ENCODE measurements at regions not wholly inside any gene's neighbourhood (a gene's known extent, or its start where the extent isn't known, plus 50 kb on each side); places are given as distances from the start of the nearest gene placed in this dataset.

GRCh38 chr6:139812939-139813338, 438.5 kb upstream of the CITED2 start:
- no peak for DNase-seq

- DNase-seq, result no peak
These were observed 427.3 kb upstream of the CITED2 start for GRCh38 chr6:139801571-139802321.

DNA sequence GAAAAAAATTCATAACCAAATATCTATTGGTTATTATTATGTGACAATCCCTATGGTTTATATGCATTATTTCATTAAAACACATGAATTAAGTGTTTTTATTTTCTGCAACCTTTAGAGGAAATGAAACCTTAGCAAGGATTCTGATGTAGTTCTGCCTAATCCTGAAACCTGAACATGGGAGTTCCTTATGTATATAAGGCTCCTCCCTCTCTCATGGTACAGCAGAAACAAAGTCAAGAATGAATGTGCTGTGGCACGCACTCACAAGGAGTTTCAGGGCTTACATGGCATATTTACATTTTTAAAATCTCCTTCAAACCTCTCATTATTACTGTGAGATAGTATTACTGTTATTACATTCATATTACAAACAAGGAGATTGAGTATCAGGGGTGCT, 426.4 kb upstream of the CITED2 start:
- no peak for DNase-seq

- no peak for DNase-seq
These were observed 416.1 kb upstream of the CITED2 start for GRCh38 chr6:139790527-139790926.

DNA sequence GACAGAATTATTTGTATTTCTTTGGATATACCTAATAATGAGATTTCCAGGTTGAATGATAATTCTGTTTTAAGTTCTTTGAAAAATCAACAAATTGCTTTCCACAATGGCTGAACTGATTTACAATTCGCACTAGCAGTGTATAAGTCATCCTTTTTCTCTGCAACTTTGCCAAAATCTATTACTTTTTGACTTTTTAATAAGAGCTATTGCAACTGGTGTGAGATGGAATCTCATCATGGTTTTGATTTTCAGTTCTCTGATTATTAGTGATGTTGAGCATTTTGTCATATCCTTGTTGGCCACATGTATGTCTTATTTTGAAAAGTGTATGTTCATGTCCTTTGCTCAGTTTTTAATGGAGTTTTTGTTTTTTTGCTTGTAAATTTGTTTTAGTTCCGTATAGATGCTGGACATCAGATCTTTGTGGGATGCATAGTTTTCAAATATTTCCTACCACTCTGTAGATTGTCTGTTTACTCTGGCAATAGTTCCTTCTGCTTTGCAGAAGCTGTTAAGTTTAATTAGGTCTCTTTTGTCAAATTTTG, 409.8 kb upstream of the CITED2 start:
- no peak for DNase-seq

DNA sequence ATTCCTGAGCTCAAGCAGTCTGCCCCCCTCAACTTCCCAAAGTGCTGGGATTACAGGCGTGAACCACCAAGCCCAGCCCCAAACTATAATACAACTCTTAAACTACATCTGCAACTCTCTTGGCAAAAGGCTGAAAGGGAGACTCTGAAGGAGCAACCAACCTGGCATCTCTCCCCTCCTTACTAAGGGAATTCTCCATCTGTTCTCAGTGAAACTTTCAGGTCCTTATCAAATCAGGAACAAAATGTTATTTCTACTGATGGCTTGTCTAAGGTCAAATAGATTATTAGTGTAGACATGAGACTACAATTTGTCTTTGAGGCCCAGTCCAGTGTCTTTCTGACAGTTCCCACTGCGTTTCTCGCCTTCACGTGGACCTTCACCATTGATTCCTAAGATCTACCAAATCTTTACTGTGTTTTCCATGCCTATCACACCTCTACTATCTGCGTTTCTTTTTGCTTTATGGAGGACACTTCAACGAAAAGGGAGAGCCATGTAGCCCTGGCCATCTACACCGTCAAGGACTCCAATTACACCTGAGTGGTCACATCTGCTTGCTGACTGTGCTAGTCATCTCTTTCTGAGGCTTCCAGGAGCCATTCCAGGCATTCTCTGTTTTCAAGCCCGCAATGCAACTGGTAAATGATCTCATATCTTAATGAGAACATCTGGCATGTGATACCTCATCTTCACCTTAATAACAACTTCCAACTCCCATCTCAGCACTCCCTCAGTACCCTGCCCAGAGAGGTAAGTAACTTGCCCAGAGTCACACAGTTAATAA, 405.7 kb upstream of the CITED2 start:
- DNase-seq, result no peak

GRCh38 chr6:139778688-139779087, 404.2 kb upstream of the CITED2 start:
- peak in 1 of 3 experiments; percentile 75 for DNase-seq

DNA sequence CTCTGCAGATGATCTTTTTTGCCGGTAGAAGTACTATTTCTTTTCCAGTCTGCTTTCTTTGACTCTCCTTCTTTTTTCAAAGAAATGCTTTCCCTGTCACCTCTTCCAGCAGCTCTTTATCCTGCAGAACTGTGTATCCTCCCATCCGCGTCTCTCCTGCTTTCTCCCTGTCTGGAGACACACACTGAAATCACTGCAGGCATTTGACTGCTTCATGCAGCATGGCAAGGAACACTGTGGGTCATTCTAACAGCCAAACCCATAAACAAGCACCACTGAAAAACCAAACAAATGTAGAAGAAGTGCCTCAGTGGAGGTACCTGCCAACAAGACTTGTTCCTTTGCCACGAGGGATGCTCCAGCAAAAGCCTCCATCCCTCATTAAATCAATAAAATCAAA, 403.7 kb upstream of the CITED2 start:
- DNase-seq, result no peak

DNA sequence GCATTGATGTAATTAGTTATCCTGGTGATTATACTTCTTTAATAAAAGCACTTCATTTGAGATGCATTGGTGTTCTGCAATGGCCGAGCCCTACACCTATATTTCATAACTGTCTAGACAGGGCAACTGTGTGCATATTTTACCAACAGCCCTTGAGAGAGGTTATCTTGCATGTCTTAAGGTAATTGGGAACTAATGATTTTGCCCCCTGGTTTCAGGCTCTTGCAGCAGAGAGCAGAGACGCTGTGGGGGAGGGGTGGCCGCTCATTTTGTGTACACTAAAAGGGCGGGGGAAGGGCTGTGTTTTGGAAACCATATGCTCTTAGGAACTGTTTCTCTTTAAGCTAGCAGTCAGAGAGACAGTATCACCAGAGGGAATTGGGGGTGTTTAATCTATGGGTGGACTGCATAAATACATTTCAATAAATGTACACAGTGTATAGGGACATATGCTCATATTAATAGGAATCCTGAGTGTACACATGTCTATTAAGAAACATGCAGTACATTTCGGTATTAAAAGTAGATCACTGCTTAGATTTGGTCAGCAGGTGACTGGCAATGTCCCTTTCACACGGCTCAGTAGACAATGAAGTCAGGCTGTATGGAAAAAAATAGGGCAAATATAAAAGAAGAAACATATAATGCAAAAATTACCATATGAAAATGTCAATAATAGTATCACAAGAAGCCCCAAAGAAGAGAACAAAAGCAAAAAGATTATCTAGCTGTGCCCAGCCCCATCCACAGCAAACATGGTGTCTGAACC, 402.9 kb upstream of the CITED2 start:
- DNase-seq, result peak in 2 of 3 experiments; percentile 60 to 81

DNA sequence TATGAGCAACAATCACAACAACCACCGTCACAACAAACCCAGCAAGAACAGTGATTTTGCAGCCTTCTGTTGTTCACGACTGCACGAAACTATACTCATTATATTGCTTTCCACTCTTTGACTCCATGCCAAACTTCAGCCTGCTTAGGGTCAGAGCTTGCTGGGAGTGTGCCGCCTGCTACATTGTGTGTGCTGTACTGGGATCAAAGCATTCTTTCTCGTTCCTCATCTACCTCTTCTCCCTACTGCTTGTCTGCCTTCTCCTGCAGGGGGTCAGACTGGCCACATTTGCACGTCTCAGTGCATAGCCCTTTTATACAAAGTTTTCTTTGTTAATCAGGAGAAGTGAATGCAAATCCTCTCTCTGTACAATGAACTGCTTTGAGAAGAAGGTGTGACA, 401.6 kb upstream of the CITED2 start:
- no peak for DNase-seq

- DNase-seq, result no peak
These were observed 393.7 kb upstream of the CITED2 start for GRCh38 chr6:139768196-139768595.

- no peak for DNase-seq
These were observed 392.3 kb upstream of the CITED2 start for GRCh38 chr6:139766796-139767195.

DNA sequence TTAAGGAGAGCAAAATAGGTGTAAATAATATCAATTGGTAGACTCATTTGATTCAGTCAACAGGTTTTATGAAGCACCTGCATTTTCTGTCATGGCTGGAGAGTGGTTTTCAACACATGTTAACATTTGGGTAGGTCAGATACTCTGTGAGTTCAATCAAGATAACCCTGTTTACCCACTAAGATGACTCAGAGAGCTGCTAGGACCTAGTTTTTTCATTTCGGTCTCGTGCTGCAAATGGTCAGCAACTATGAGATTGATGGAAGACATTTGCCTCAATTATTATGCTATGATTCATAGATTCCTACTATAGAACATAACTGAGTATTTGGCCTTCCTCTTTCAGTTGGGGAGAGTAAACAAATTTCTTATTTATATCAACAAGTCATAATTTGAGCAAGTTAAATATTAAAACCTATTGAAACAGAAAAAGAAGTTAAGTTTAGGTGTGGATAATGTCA, 391.4 kb upstream of the CITED2 start:
- DNase-seq, result peak in 1 of 3 experiments; percentile 30

DNA sequence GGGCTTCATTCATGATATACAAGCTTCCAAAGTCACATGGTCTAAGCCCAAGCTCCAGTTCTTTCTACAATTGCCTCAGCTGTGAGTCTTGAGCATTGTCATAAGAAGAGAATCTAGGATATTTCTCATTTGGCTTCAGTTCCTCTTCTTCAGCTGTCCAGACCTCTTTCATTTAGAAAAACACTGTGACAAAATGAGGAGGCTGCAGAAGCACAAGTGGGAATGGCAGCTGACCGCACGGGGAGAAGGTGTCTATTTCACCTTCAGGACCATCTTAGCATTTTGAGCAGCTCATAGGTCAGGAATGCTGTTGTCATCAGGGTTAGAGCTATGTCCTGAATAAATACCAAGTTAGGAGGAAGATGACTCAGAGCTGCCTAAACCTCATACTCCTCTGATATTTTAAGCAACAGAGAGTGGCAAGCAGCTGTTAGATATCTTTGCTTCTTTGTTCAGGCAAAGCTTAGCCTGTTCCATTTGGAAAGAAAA, 390.1 kb upstream of the CITED2 start:
- no peak for DNase-seq

DNA sequence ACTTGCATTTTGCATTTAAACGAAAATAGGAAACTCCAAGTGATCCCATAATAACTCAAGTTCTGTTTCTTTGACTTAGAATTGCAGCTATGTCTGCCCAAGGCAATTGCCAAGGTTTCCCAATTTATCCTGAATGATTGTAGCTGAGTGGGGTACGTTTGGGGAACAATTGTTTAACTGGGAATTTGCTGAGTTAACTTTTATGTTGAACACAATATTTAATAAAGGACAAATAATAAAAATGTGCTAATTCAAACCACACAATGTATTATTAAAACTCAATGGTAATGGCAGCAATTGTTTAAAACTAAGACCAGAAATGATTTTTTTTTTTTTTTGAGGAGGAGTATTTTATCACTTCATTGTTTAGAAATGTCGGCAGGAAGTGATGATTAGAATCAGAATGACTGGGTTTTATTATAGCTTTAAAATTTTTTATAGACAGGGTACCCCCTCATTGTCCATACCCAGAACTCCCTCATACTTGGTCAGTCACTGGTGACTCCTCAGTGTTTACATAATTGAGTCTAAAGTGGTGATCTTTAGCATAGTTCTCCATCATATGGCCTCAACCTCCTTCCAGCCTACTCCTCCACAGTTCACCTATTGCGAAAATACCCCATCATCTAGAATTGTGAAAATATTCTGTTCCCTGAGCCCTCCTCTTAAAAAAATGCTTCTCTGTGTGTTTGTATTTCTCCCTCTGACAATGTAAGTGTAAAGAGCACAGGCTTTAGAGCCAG, 389.2 kb upstream of the CITED2 start:
- DNase-seq, result no peak

DNA sequence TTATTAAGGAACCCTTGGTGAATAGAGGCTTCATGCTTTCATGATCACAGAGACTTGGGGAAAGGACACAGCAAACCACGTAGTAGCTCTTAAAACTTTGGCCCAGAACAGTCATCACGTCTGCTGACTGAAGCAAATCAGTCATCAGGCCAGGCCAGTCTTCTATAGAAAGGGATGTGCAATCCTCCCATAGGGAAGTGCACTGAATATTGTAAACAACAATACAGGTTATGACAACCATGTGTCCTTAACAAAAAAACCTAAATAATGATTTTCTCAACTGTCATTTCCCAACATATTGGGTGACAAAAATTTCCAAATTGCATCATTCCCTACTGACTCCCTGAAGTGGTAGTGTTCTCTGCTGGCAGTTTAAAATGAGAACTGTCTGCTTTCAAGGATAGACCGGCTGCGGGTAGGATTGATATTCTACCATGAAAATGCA, 388.2 kb upstream of the CITED2 start:
- no peak for DNase-seq

GRCh38 chr6:139760128-139760527, 385.7 kb upstream of the CITED2 start:
- no peak for DNase-seq

GRCh38 chr6:139759086-139759485, 384.6 kb upstream of the CITED2 start:
- DNase-seq, result no peak

- DNase-seq, result no peak
These were observed 383.8 kb upstream of the CITED2 start for GRCh38 chr6:139758209-139758611.

DNA sequence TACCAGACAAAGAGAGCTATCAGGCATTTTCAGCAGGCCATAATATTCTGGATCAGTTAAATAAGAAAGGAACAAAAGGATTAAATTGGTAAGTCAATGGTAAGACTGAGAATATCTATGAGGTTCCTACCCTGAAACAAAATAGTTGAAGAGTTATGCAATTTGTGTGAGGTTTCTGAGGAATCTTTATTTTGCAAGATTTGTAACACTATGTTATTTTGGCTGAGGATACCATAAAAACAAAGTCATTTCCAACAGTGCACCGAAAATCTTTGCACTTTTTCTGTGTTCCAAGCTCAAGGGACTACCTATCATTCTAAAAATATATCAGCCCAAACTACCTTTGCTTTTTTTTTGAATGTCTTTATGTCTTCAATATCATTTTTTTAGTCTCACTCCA, 383.3 kb upstream of the CITED2 start:
- no peak for DNase-seq

DNA sequence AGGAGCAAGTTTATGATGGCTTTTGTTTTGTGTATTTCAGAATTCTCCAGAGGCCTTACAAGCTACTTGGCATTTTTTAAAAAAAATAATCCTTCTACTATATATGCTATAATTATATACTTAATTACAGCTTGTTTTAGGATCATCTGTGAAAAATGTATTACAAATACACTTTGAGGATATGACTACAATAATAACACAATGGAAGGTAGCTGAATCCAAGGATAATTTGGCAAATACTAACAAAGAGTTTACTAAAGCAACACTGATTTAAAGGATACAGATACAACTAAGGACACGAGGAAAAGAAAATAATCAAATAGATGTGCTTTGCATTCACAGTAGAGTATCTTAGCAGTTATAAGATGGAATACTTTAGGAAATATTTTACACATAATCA, 381.9 kb upstream of the CITED2 start:
- DNase-seq, result peak in 1 of 3 experiments; percentile 51
